OCI-LY3 (cell line): ENCODE measurements at regions not wholly inside any gene's neighbourhood (a gene's known extent, or its start where the extent isn't known, plus 50 kb on each side); places are given as distances from the start of the nearest gene placed in this dataset.

Experiments
- H2AFZ ChIP-seq: fragments of 200-600, 300-600 bp; shearing (Covaris generic); 2 replicates; pipeline ENCODE4 v1.6.0; 2014; ENCODE audit warnings: antibody characterized with exemption, low read depth, low read length
- H3K27ac ChIP-seq: fragments of 200-600, 300-600 bp; sonication (generic); 2 replicates; pipeline ENCODE4 v1.5.1; 2014; ENCODE audit warnings: mild to moderate bottlenecking, low read length, moderate library complexity, mixed read lengths
- H3K27me3 ChIP-seq: fragments of 200-600, 300-600 bp; sonication (generic); 2 replicates; pipeline ENCODE4 v1.6.1; 2014; ENCODE audit warnings: low read depth, low read length, mixed read lengths
- H3K36me3 ChIP-seq: fragments of 200-600, 300-600 bp; sonication (generic); replicated peaks from 2 replicates; pipeline ENCODE3; 2014; ENCODE audit warnings: low read depth, low read length, mixed read lengths
- H3K4me1 ChIP-seq: fragments of 300-600, 200-600 bp; sonication (generic); 2 replicates; pipeline ENCODE4 v1.6.1; 2014; ENCODE audit warnings: low read length, mixed read lengths
- H3K4me2 ChIP-seq: fragments of 200-600, 300-600 bp; sonication (generic); 2 replicates; pipeline ENCODE4 v1.6.1; 2014; ENCODE audit warnings: low read length, mixed read lengths
- H3K4me3 ChIP-seq: fragments of 300-600, 200-600 bp; sonication (generic); 2 replicates; pipeline ENCODE4 v1.5.1; 2014; ENCODE audit warnings: antibody characterized with exemption, mild to moderate bottlenecking, low read length, moderate library complexity
- H3K79me2 ChIP-seq: fragments of 300-600, 200-600 bp; shearing (Covaris generic); 2 replicates; pipeline ENCODE4 v1.6.1; 2014; ENCODE audit warnings: mild to moderate bottlenecking, low read length, mixed read lengths
- H3K9ac ChIP-seq: fragments of 300-600, 200-600 bp; shearing (Covaris generic); 2 replicates; pipeline ENCODE4 v1.6.0; 2014; ENCODE audit warnings: mild to moderate bottlenecking, low read length, moderate library complexity
- H3K9me3 ChIP-seq: fragments of 200-600, 300-600 bp; shearing (Covaris generic); 2 replicates; pipeline ENCODE4 v1.6.1; 2014; ENCODE audit warnings: low read length, mixed read lengths; ENCODE audit not compliant: insufficient read depth
- H4K20me1 ChIP-seq: fragments of 200-600, 300-600 bp; sonication (generic); 2 replicates; pipeline ENCODE4 v1.6.1; 2016; ENCODE audit warnings: low read length, mixed read lengths; ENCODE audit not compliant: insufficient read depth
- CTCF ChIP-seq: fragments of 200-600, 300-600 bp; sonication (generic); IDR thresholded peaks from 2 replicates; pipeline ENCODE4 v1.5.1; 2014; ENCODE audit warnings: antibody characterized with exemption, low read length, low read depth
- EZH2phosphoT487 ChIP-seq: fragments of 200-600 bp; shearing (Covaris generic); IDR thresholded peaks from 2 replicates; pipeline ENCODE4 v1.6.1; 2018; ENCODE audit warnings: antibody characterized with exemption, mixed run types, low read depth

GRCh38 chr5:155833287-155833686 lies 493.7 kb upstream of the SGCD start:
- TF ChIP-seq CTCF (no peak), EZH2phosphoT487 (no peak)
- Histone ChIP-seq H3K27me3 (no peaks in the 10 kb centered on the region), H4K20me1 (no peaks in the 10 kb centered on the region), H3K4me3 (no peak overlapping the region), H3K36me3 (no peaks in the 10 kb centered on the region), H3K27ac (no peak overlapping the region), H2AFZ (no peak overlapping the region), H3K9me3 (no peaks in the 10 kb centered on the region), H3K79me2 (no peaks in the 10 kb centered on the region), H3K4me1 (no peaks in the 10 kb centered on the region), H3K4me2 (no peak overlapping the region), H3K9ac (no peak overlapping the region)

- Histone ChIP-seq H3K4me3 (no peak overlapping the region), H3K9ac (no peak overlapping the region), H2AFZ (no peak overlapping the region), H3K27ac (no peak overlapping the region), H3K27me3 (no peaks in the 10 kb centered on the region), H3K36me3 (no peaks in the 10 kb centered on the region), H4K20me1 (no peaks in the 10 kb centered on the region), H3K4me1 (no peaks in the 10 kb centered on the region), H3K9me3 (no peaks in the 10 kb centered on the region), H3K4me2 (no peak overlapping the region), H3K79me2 (no peaks in the 10 kb centered on the region)
- TF ChIP-seq CTCF (no peak), EZH2phosphoT487 (no peak)
Observed at GRCh38 chr5:155834271-155834975, 492.5 kb upstream of the SGCD start.

- Histone ChIP-seq H3K9me3 (no peaks in the 10 kb centered on the region), H3K27ac (no peak overlapping the region), H3K4me1 (no peaks in the 10 kb centered on the region), H2AFZ (no peak overlapping the region), H4K20me1 (no peaks in the 10 kb centered on the region), H3K36me3 (no peaks in the 10 kb centered on the region), H3K4me3 (no peak overlapping the region), H3K79me2 (no peaks in the 10 kb centered on the region), H3K4me2 (no peak overlapping the region), H3K9ac (no peak overlapping the region), H3K27me3 (no peaks in the 10 kb centered on the region)
- TF ChIP-seq EZH2phosphoT487: no peak
- no peak for TF ChIP-seq CTCF
Observed at GRCh38 chr5:155836089-155836803, 490.7 kb upstream of the SGCD start.

- H3K4me1 ChIP-seq: no peaks in the 10 kb centered on the region
- H3K9ac ChIP-seq: no peak overlapping the region
- no peak overlapping the region for H3K4me2 ChIP-seq
- no peak overlapping the region for H3K27ac ChIP-seq
- H4K20me1 ChIP-seq: no peaks in the 10 kb centered on the region
- TF ChIP-seq EZH2phosphoT487 (no peak), CTCF (no peak)
- no peak overlapping the region for H3K4me3 ChIP-seq
- H3K36me3 ChIP-seq: no peaks in the 10 kb centered on the region
- no peaks in the 10 kb centered on the region for H3K9me3 ChIP-seq
- H3K27me3 ChIP-seq: no peaks in the 10 kb centered on the region
- H3K79me2 ChIP-seq: no peaks in the 10 kb centered on the region
- H2AFZ ChIP-seq: no peak overlapping the region
Observed at GRCh38 chr5:155838394-155838793, 488.6 kb upstream of the SGCD start.
